Endothelial cell of umbilical vein (primary cell): ENCODE measurements at regions not wholly inside any gene's neighbourhood (a gene's known extent, or its start where the extent isn't known, plus 50 kb on each side); places are given as distances from the start of the nearest gene placed in this dataset.

ENCODE experiments used
- BruUV-seq: library from RNA; stranded (reverse); fragments of 400-500 nt; replicated peaks from 2 replicates; lab custom pipeline; 2021; lab: Mats Ljungman, UMichigan
- CTCF ChIA-PET: fragments of 300-600, 350-600 bp; sonication (Branson Sonifier 250); formaldehyde crosslinking; loops from one replicate; lab custom pipeline; 2021; ENCODE audit warnings: antibody characterized with exemption, inconsistent platforms; lab: Charles Lee
- POLR2A ChIA-PET: fragments of 300-600, 350-600 bp; sonication (Branson Sonifier 250); formaldehyde crosslinking; loops from one replicate; lab custom pipeline; 2021; ENCODE audit warnings: antibody characterized with exemption, inconsistent platforms; lab: Charles Lee
- DNase-seq: peaks from one replicate; pipeline ENCODE4 v3.0.0-alpha.2; 2011; ENCODE audit warnings: low read depth, low spot score
- FAIRE-seq: peaks from 2 replicates; lab custom pipeline; 2011; peaks lifted over from hg19 to GRCh38; lab: Jason Lieb, UNC
- H2AFZ ChIP-seq: 2 replicates; pipeline ENCODE4 v1.6.0; 2012; ENCODE audit warnings: low read depth, low read length, control low read depth, inconsistent platforms
- H3K27ac ChIP-seq: 2 replicates; pipeline ENCODE4 v1.5.1; 2011; ENCODE audit warnings: low read depth, mild to moderate bottlenecking, control low read depth, low read length, moderate library complexity; ENCODE audit not compliant: insufficient read depth
- H3K27me3 ChIP-seq, 2 experiments: 2 replicates each; pipeline versions ENCODE4 v1.6.0 to v1.6.1; 2011; ENCODE audit warnings: low read length in 2 of 2, mixed read lengths in 1 of 2; ENCODE audit not compliant: control insufficient read depth in 2 of 2, insufficient read depth in 2 of 2
- H3K36me3 ChIP-seq, 2 experiments: 2 replicates in 1 of 2; 3 replicates in 1 of 2; pipeline ENCODE4 v1.5.1; 2011; ENCODE audit warnings: low read length in 2 of 2, mild to moderate bottlenecking in 1 of 2, moderate library complexity in 1 of 2; ENCODE audit not compliant: control insufficient read depth in 2 of 2, insufficient read depth in 2 of 2; ENCODE audit errors: extremely low read depth in 1 of 2
- H3K4me1 ChIP-seq: 3 replicates; pipeline ENCODE4 v1.5.1; 2011; ENCODE audit warnings: mild to moderate bottlenecking, low read length; ENCODE audit not compliant: control insufficient read depth, insufficient read depth; ENCODE audit errors: extremely low read depth
- H3K4me2 ChIP-seq: 2 replicates; pipeline ENCODE4 v1.6.1; 2011; ENCODE audit warnings: low read length, control low read depth, mixed read lengths; ENCODE audit not compliant: insufficient read depth
- H3K4me3 ChIP-seq, 3 experiments: fragments of 200-600 bp in 1 of 3; sonication (generic), shearing (Covaris generic) in 1 of 3; replicated peaks in 1 of 3; 2 replicates each; pipeline ENCODE4 v1.5.1; 2011 to 2016; ENCODE audit warnings: control low read depth in 3 of 3, low read length in 3 of 3, mild to moderate bottlenecking in 2 of 3, inconsistent platforms in 1 of 3, low read depth in 1 of 3, moderate library complexity in 1 of 3; ENCODE audit not compliant: insufficient read depth in 1 of 3
- H3K79me2 ChIP-seq: 2 replicates; pipeline ENCODE4 v1.6.0; 2012; ENCODE audit warnings: low read length, inconsistent platforms; ENCODE audit not compliant: control insufficient read depth, insufficient read depth
- H3K9ac ChIP-seq: replicated peaks from 2 replicates; pipeline ENCODE3; 2011; ENCODE audit warnings: low read length, control low read depth; ENCODE audit not compliant: insufficient read depth; ENCODE audit errors: extremely low read depth
- H3K9me1 ChIP-seq: replicated peaks from 3 replicates; pipeline ENCODE4 v1.6.0; 2011; ENCODE audit warnings: mild to moderate bottlenecking, low read length; ENCODE audit not compliant: control insufficient read depth, insufficient read depth; ENCODE audit errors: extremely low read depth
- H3K9me3 ChIP-seq: replicated peaks from 2 replicates; pipeline ENCODE4 v1.5.1; 2012; ENCODE audit warnings: low read length, inconsistent platforms; ENCODE audit not compliant: control insufficient read depth, insufficient read depth
- H4K20me1 ChIP-seq: replicated peaks from 2 replicates; pipeline ENCODE3; 2011; ENCODE audit warnings: mild to moderate bottlenecking, low read length; ENCODE audit not compliant: control insufficient read depth, insufficient read depth; ENCODE audit errors: extremely low read depth
- EZH2 ChIP-seq: IDR thresholded peaks from 2 replicates; pipeline ENCODE4 v1.6.1; 2012; ENCODE audit warnings: borderline replicate concordance, low read depth, mild to moderate bottlenecking, moderate library complexity, low read length, inconsistent platforms; ENCODE audit not compliant: severe bottlenecking
- FOS ChIP-seq: IDR thresholded peaks from 2 replicates; pipeline ENCODE4 v1.6.1; 2011; ENCODE audit warnings: mild to moderate bottlenecking, low read length, moderate library complexity, borderline replicate concordance; ENCODE audit not compliant: insufficient read depth
- GATA2 ChIP-seq: IDR thresholded peaks from 2 replicates; pipeline ENCODE4 v1.7.0; 2011; ENCODE audit warnings: low read depth, mild to moderate bottlenecking, moderate library complexity, mixed read lengths, low read length; ENCODE audit not compliant: insufficient read length, insufficient read depth
- JUN ChIP-seq: IDR thresholded peaks from 2 replicates; pipeline ENCODE4 v1.6.1; 2011; ENCODE audit warnings: borderline replicate concordance, low read depth; ENCODE audit not compliant: insufficient read length, insufficient read depth
- MAX ChIP-seq: IDR thresholded peaks from 2 replicates; pipeline ENCODE4 v1.6.1; 2011; ENCODE audit not compliant: insufficient read depth, insufficient read length
- MYC ChIP-seq: IDR thresholded peaks from one replicate; pipeline ENCODE4 v1.6.1; 2011; ENCODE audit warnings: mild to moderate bottlenecking, low read depth, low read length
- POLR2A ChIP-seq: IDR thresholded peaks from 2 replicates; pipeline ENCODE4 v1.6.1; 2012; ENCODE audit warnings: low read depth, mild to moderate bottlenecking, control low read depth, low read length
- POLR2AphosphoS5 ChIP-seq: IDR thresholded peaks from 2 replicates; pipeline ENCODE4 v1.6.1; 2012; ENCODE audit warnings: low read depth, mild to moderate bottlenecking, control low read depth, low read length, moderate library complexity; ENCODE audit not compliant: insufficient read depth
- dilution Hi-C: fragments of 300-500 bp; cut with MboI; formaldehyde crosslinking; loops from one replicate; pipeline ENCODE4 v1.15.0; 2019; ENCODE audit warnings: low sequenced_read_pairs; ENCODE audit not compliant: extremely low pct_ligation_motif_present
- intact Hi-C: fragments of 100-400 bp; cut with micrococcal nuclease; formaldehyde crosslinking; loops from one replicate; pipeline ENCODE4 v1.10.0; 2022
- TF ChIP-seq, protein P1 (sequence below), 2 donors: IDR thresholded peaks; 1 replicate in 1 of 2; 2 replicates in 1 of 2; pipeline ENCODE4 v1.5.1; 2011; ENCODE audit warnings: low read length in 2 of 2, mild to moderate bottlenecking in 2 of 2, moderate library complexity in 2 of 2, control low read depth in 1 of 2, inconsistent platforms in 1 of 2, low read depth in 1 of 2; ENCODE audit not compliant: insufficient read depth in 1 of 2; ENCODE audit errors: extremely low read depth in 1 of 2

- CTCF ChIA-PET: no interaction called here
- H3K36me3 ChIP-seq: no peaks in the 10 kb centered on the region
- no peaks in the 10 kb centered on the region for H4K20me1 ChIP-seq
- TF ChIP-seq GATA2 (no peak), POLR2AphosphoS5 (no peak), FOS (no peak), JUN (no peak), POLR2A (no peak), MAX (no peak), EZH2 (no peak), MYC (no peak)
- TF ChIP-seq, protein P1, sequence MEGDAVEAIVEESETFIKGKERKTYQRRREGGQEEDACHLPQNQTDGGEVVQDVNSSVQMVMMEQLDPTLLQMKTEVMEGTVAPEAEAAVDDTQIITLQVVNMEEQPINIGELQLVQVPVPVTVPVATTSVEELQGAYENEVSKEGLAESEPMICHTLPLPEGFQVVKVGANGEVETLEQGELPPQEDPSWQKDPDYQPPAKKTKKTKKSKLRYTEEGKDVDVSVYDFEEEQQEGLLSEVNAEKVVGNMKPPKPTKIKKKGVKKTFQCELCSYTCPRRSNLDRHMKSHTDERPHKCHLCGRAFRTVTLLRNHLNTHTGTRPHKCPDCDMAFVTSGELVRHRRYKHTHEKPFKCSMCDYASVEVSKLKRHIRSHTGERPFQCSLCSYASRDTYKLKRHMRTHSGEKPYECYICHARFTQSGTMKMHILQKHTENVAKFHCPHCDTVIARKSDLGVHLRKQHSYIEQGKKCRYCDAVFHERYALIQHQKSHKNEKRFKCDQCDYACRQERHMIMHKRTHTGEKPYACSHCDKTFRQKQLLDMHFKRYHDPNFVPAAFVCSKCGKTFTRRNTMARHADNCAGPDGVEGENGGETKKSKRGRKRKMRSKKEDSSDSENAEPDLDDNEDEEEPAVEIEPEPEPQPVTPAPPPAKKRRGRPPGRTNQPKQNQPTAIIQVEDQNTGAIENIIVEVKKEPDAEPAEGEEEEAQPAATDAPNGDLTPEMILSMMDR (IDR thresholded peaks at IDR 0.05; ENCODE audit: extremely low read depth in 1 of 2, insufficient read depth in 1 of 2, low read depth in 1 of 2, low read length in 2 of 2): no peak
- H3K9me3 ChIP-seq: no peaks in the 10 kb centered on the region
- H2AFZ ChIP-seq: no peak overlapping the region
- no TSS peak for BruUV-seq
- dilution Hi-C loops (no loop called here), intact Hi-C loops (no loop called here)
- no peak overlapping the region for H3K9ac ChIP-seq
- no peaks in the 10 kb centered on the region for H3K27me3 ChIP-seq
- H3K4me3 ChIP-seq: no peak overlapping the region
- no peaks in the 10 kb centered on the region for H3K79me2 ChIP-seq
- H3K4me1 ChIP-seq: no peaks in the 10 kb centered on the region
- no peak overlapping the region for H3K4me2 ChIP-seq
- POLR2A ChIA-PET: no interaction called here
- no peaks in the 10 kb centered on the region for H3K9me1 ChIP-seq
- FAIRE-seq (no peak), DNase-seq (no peak)
- no peak overlapping the region for H3K27ac ChIP-seq
Measured at GRCh38 chr15:95658799-95659198, 671.7 kb upstream of the NR2F2 start.
